SK-N-SH (cell line): ENCODE measurements at regions not wholly inside any gene's neighbourhood (a gene's known extent, or its start where the extent isn't known, plus 50 kb on each side); places are given as distances from the start of the nearest gene placed in this dataset.
"Not testable (repeated sequence)": the region's sequence is repeated elsewhere in the genome, so short reads cannot be mapped to it uniquely, and the experiment has no call there.

Experiments
- NRF1 ChIP-seq: IDR thresholded peaks from 2 replicates; pipeline ENCODE4 v1.6.1; 2012; ENCODE audit warnings: low read depth, mild to moderate bottlenecking, low read length
- RCOR1 ChIP-seq: fragments of 150-350 bp; IDR thresholded peaks from 2 replicates; pipeline ENCODE4 v1.6.1; 2017; ENCODE audit warnings: antibody characterized with exemption, low read length
- TF ChIP-seq, protein P1 (sequence below): fragments of 200-600 bp; sonication (generic); IDR thresholded peaks from 2 replicates; pipeline ENCODE4 v1.6.1; 2017; ENCODE audit warnings: antibody characterized with exemption, mild to moderate bottlenecking, moderate library complexity

DNA sequence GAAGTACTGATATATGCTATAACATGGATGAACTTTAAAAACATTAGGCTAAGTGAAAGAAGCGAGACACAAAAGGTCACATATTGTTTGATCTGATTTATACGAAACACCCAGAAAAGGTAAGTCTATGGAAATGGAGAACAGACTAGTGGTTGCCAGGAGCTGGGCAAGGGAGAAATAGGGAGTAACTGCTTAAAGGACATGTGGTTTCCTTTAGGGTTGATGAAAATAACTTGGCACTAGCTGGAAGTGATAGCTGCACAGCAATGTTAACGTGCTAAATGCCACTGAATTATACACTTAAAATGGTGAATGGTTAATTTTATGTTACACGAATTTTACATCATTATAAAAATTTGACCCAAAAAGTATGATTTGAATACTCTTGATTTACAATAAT is 147.7 kb downstream of the SPATA31A1 start:
- TF ChIP-seq, protein P1, sequence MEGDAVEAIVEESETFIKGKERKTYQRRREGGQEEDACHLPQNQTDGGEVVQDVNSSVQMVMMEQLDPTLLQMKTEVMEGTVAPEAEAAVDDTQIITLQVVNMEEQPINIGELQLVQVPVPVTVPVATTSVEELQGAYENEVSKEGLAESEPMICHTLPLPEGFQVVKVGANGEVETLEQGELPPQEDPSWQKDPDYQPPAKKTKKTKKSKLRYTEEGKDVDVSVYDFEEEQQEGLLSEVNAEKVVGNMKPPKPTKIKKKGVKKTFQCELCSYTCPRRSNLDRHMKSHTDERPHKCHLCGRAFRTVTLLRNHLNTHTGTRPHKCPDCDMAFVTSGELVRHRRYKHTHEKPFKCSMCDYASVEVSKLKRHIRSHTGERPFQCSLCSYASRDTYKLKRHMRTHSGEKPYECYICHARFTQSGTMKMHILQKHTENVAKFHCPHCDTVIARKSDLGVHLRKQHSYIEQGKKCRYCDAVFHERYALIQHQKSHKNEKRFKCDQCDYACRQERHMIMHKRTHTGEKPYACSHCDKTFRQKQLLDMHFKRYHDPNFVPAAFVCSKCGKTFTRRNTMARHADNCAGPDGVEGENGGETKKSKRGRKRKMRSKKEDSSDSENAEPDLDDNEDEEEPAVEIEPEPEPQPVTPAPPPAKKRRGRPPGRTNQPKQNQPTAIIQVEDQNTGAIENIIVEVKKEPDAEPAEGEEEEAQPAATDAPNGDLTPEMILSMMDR = not testable (repeated sequence)
- not testable (repeated sequence) for TF ChIP-seq NRF1, RCOR1
